DMS 273 (cell line): ENCODE measurements at regions not wholly inside any gene's neighbourhood (a gene's known extent, or its start where the extent isn't known, plus 50 kb on each side); places are given as distances from the start of the nearest gene placed in this dataset.
"Not testable (repeated sequence)": the region's sequence is repeated elsewhere in the genome, so short reads cannot be mapped to it uniquely, and the experiment has no call there.

Source experiments
- DNase-seq: peaks from one replicate; lab custom pipeline; 2025; ENCODE audit not compliant: unreplicated experiment; lab: John Stamatoyannopoulos, UW

DNA sequence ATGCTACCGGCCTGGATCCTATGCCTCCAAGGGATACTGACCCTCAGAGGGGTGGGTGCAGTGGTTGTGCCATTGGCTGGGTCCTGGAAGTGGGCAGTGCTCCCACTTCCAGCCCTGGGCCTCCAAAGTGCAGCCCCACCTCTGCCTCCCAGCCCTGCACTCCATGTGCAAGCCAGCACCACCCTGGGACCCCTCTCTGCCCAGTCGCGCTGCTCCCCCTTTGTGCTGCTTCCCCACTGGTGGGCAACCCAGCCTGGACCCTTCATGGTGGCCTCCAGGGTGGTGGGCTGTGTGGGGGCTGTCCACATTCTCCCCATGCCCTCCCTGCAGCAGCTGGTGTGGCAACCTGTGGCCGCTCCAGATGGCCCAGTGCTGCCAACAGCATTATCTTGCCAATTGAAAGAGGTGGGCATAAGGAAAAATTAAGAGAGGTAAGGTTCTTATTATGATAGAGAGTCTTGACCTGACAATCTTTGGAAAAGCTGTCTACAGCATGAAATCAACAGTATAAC, 309.7 kb downstream of the GUCY2F start:
- DNase-seq = no peak

DNA sequence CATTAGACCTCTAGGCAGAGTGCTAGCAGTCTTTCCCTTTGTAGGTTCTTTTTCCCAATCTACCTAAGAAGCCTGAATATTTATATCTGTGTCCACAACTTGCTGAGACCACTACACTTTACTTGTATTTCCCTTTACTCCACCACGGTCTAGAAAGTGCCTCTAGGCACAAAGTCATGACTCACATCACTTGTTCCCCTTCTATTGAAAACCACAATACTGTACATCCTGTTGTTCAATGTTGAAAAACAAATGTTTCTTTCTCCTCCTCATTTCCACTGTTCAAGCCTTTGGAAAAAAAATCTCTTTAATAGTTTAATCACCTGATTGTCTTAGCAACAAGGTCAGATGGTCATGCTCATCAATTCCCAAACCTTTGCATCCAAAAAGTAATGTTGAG, 326.7 kb downstream of the GUCY2F start:
- no peak for DNase-seq

DNA sequence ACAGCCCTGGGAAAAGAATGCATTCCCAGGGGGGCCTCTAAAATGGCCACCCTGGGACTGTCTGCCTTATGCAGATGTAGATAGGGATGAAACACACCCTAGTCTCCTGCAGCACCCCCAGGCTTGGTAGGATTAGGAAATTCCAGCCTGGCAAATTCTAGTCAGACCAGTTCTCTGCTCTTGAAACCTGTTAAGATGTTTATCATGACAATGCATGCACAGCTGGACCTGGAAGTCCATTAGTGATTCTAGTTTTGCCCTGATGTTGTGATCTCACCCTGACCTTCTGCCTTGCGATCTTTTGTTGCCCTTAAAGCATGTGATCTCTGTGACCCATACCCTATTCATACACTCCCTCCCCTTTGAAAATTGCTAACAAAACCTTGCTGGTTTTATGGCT, 337.7 kb downstream of the GUCY2F start:
- DNase-seq = not testable (repeated sequence)

DNA sequence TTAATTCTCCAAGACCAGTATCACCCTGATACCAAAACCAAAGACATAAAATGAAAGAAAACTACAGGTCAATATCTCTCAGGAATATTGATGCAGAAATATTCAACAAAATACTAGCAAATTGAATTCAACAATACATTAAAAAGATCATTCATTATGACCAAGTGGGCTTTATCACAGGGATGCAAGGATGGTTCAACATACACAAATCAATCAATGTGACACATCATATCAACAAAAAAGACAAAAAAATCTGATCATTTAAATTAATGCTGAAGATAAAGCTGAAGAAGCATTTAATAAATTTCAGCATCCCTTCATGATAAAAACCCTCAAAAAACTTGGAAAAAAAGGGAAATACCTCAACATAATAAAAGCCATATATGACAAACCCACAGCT, 341.4 kb downstream of the GUCY2F start:
- no peak for DNase-seq

DNA sequence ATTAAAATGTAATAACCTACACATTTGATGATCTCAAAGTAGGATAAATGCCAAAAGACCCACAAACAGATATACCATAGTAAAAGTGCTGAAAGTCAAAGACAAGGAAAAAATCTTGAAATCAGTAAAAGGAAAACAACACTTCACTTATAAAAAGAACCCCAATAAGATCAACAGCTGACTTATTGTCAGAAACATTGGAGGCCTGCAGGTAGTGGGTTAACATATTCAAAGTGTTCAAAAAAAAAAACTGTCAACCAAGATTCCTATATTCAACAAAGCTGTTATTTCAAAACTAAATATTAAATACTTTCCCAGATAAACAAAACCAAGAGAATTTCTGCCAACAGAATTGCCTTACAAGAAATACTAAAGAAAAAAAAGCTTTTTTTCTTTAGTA, 347.1 kb downstream of the GUCY2F start:
- no peak for DNase-seq

DNA sequence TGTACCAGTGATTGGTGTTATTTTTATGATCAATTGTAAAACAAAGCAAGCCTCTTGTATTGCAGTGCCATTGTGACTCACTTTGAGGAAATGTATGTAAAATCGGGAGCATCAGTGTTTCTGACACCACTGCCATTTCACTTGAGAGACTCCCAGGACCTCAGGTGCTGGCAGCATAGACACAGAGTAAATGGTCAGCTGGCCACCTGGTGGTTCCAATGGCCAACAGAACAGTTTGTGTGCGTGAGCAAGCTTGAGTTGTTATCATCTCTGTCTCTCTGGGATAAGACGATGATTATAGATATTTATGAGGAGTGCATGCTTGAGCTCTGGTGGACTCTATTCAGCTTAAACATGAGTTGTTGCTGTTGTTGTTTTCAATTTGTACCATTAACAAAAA, 356.6 kb downstream of the GUCY2F start:
- no peak for DNase-seq

DNA sequence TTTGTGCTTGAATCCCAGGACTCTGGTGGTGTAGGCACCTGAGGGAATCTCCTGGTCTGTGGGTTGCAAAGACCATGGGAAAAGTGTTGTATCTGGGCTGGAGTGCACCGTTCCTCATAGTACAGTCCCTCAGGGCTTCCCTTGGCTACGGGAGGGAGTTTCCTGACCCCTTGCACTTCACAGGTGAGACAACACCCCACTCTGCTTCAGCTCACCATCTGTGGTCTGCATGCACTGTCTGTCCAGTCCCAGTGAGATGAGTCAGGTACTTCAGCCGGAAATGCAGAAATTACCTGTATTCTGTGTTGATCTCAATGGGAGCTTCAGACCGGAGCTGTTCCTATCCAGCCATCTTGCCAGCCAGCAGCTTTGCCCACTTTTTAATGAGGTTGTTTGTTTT, 353.0 kb upstream of the IRS4 start:
- no peak for DNase-seq

DNA sequence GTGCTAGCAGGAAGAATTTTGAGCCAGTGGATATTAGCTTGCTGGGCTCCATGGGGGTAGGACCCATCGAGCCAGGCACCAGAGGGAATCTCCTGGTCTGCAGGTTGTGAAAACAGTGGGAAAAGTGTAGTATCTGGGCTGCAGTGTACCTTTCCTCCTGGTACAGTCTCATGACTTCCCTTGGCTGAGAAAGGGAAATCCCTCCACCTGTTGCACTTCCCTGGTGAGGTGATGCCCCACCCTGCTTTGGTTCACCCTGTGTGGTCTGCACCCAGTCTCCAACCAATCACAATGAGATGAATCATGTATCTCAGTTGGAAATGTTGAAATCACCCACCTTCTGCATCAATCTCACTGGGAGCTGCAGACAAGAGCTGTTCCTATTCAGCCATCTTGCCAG, 341.4 kb upstream of the IRS4 start:
- DNase-seq = no peak

DNA sequence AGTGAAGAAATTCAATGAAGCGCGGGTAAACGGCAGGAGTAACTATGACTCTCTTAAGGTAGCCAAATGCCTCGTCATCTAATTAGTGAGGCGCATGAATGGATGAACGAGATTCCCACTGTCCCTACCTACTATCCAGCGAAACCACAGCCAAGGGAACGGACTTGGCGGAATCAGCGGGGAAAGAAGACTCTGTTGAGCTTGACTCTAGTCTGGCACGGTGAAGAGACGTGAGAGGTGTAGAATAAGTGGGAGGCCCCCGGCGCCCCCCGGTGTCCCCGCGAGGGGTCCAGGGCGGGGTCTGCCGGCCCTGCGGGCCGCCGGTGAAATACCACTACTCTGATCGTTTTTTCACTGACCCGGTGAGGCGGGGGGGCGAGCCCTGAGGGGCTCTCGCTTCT, 317.8 kb upstream of the IRS4 start:
- not testable (repeated sequence) for DNase-seq

DNA sequence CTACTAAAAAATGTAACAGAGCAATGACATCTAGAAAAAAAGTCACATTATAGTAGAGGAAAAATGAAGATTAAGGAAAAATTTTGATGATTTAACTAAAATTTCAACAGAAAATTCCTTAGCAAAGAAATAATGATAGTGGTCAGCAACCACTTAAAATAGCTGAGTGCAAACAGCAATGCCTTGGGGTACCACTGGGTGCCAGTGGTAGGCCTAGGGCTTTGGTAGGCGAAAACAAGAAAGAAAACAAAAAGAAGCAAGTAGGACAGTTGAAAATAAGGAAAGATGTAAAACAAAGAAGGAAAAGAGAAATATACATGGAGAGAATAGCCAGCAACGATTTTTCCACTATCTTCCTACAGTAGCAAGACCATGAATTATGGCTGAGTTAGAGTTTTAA, 313.5 kb upstream of the IRS4 start:
- no peak for DNase-seq

DNA sequence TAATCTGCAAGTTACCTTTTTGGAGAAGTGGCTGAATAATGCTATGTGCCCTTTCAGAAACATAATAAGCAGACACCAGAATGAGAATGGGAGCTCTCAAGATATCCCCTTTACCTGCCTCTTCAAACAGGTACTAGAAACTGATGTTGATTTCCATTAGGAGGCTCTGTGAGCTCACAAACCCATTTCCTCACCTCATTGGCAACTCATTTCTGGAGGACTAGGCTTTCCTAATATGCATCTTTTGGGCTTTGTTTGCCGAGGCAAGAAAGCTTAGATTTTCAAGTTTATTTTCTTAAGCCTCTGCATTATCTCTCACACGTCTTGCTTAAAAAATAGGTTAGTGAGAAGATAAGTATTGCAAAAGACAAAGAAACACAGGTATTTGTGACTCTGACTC, 313.1 kb upstream of the IRS4 start:
- DNase-seq = no peak

DNA sequence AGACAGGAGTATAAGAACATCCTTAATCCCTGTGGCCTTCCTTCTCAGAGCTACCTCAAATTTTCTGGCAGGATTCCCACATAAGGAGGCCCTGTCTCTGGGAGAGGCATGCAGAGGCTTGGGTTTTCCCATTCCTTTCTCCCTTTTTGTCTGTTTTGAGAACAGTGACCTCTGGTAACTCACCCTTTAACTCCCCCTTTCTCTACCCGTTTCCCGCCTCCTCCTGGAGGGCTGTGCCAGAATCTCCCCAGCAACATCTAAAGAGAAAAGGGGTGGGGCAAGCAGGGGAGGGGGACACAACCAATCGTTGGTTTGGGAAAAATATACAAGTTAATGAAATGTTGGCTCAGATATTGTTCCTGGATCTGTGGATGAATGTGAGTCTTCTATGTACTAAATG, 303.7 kb upstream of the IRS4 start:
- DNase-seq = no peak

DNA sequence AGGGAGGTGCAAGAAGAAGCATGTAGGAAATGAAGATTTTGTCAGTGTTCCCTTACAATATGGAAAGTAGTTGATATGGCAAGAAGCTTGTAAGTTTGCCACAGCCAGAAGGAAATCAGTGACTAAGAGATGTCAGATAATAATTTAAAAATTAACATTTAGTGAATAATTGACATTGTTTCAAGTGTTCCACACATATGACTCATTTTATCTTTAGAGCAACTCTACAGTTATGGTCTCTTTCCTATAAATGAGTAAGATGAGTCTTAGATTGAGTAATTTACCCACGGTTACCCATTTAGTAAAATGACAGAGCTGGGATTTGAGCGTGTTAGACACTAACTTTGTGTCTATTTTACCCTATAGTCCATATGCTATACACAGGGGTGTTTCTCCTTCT, 300.3 kb upstream of the IRS4 start:
- DNase-seq = no peak

DNA sequence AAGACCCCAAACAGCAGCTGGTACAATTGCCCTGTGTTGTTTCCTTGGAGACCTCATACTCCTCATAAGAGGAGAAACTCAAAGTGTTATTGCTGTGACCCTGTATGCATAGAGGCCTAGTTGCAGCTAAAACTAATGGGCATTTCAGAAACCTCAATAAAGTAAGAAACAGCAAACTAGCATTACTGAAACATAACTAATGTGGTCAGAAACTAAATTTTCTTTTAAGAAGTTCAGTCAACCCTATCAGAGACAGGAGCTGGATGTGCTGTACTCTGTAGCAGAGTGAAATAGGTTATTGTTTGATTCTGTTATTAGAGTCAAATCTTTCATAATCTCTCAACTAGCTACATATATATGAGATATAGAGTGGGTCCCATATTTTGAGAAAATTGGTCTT, 257.5 kb upstream of the IRS4 start:
- DNase-seq = no peak

DNA sequence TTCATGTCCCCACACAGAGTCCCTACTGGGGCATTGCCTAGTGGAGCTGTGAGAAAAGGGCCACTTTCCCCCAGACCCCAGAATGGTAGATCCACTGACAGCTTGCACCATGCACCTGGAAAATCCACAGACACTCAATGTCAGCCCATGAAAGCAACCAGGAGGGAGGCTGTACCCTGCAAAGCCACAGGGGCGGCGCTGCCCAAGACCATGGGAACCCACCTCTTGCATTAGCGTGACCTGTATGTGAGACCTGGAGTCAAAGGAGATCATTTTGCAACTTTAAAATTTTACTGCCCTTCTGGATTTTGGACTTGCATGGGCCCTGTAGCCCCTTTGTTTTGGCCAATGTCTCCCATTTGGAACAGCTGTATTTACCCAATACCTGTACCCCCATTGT, 236.5 kb upstream of the IRS4 start:
- DNase-seq = not testable (repeated sequence)

DNA sequence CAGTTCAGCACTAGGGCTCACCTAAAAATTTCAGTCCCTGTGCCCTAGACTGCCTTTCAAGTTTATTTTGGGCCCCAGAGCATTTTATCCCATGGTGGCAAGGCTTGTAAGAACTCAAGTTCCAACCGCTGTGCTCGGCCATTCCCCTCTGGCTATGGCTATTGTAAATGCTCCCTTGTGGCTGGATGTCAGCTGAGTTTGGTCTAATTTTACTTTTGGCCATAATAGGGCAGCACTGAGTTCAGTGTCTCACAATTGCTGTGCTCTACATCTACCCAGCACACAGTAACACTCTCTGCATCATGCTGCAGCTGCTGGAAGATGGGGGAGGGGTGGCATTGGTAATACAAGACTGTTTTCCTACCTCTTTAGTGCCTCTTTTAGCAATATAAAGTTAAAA, 210.8 kb upstream of the IRS4 start:
- no peak for DNase-seq

DNA sequence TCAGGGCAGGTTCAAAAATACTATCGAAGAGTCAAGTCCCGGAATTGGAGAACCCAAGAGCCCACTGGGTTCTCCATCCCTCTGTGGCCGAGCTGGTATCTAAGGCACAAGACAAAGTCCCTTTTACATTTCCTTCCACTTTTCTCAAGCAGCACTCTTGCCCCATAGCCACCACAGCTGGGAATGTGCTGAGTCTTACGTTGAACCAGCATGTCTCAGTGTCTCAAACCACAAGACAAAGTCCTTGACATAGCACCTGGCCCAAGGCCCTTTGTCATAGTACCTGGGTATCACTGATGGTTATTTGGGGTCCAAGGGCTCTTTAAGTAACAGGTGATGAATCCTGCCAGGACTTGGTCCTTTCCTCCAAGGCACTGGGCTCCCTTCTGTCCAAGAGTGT, 210.2 kb upstream of the IRS4 start:
- DNase-seq = no peak

DNA sequence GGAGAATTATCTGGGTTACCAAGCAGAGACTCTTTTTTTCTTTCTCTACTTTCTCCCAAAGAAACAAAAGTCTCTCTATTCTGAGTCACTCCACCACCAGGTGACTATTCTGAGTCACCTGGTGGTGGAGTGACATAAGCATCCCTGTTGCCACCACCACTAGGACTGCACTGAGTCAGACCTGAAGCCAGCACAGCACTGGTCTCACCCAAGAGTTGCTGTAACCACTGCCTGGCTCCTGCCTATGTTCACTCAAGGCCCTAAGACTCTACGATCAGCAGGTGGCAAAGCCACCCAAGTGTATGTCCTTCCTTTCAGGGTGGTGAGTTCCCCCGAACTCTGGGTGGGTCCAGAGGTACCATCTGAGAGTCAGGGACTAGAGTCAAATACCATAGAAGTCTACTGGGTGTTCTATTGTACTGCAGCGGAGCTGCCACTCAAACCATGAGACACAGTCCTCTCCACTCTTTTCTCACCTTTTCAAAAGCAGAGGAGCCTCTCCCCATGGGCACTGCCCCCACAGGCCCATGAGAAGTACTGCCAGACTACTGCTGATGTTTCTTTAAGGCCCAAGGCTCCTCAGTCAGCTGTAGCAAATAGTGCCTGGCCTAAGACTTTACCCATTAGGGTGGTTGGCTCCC, 209.6 kb upstream of the IRS4 start:
- no peak for DNase-seq

DNA sequence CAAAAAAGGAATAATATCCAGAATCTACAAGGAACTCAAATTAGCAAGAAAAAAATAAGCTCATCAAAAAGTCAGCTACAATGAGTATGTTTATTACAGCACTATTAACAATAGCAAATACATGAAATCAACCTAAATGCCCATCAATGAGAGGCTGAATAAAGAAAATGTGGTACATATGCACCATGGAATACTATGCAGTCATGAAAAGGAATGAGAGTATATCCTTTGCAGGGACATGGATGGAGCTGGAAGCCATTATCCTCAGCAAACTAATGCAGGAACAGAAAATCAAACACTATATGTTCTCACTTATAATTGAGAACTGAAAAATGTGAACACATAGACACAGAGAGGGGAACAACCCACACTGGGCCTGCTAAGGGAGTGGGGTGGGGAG, 178.4 kb upstream of the IRS4 start:
- DNase-seq = no peak

DNA sequence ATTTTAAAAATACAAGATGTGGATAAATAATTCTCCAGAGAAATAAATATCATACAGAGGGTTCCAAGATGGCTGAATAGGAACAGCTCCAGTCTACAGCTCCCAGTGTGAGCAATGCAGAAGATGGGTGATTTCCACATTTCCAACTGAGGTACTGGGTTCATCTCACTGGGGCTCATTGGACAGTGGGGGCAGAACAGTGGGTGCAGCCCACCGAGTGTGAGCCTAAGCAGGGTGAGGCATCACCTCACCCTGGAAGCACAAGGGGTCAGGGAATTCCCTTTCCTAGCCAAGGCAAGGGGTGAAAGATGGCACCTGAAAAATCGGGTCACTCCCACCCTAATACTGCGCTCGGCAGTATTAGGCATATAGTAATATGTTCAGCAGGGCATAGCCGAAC, 167.5 kb upstream of the IRS4 start:
- DNase-seq = not testable (repeated sequence)

DNA sequence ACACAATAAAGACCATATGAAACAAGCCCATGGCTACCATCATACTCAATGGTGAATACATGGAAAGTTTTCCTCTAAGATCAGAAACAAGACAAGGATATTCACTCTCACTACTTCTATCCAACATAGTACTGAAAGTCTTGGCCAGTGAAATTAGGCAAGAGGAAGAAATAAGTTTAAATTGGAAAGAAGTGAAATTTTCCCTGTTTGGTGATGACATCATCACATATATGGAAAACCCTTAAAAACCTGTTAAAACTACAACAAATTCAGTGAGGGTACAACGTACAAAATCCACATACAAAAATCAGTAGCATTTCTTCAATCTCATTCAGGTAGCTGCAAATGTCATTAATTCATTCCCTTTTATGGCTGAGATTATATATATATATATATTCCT, 164.0 kb upstream of the IRS4 start:
- no peak for DNase-seq

DNA sequence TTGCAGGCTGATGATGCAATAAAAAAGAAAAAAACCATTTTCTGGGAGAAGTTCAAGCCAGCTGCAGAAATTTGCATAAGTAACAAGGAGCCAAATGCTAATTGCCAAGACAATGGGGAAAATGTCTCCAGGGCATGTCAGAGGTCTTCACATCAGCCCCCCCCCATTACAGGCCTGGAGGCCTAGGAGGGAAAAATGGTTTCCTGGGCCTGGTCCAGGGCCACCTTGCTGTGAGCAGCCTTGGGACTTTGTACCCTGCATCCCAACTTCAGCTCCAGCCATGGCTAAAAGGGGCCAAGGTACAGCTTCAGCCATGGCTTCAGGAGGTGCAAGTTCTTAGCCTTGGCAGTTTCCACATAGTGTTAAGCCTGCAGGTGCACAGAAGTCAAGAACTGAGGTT, 160.0 kb upstream of the IRS4 start:
- DNase-seq = not testable (repeated sequence)

DNA sequence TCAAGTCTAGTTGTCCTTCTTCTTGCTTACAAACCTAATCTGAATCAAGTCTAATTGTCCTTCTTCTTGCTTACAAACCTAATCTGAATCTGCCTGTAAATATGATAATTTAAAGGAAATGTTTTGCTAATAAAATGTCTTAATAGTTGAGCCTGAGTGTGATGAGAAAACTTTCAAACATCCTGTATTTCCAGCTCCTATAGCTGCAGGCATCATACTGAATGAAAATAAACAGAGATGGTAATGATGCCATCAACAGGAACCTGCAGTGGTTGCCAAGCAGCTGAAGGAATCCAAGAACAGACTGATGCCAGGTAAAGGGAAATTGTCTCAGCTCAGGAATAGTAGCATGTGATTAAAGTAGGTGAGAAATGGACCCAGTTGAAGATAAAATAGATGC, 156.1 kb upstream of the IRS4 start:
- no peak for DNase-seq

DNA sequence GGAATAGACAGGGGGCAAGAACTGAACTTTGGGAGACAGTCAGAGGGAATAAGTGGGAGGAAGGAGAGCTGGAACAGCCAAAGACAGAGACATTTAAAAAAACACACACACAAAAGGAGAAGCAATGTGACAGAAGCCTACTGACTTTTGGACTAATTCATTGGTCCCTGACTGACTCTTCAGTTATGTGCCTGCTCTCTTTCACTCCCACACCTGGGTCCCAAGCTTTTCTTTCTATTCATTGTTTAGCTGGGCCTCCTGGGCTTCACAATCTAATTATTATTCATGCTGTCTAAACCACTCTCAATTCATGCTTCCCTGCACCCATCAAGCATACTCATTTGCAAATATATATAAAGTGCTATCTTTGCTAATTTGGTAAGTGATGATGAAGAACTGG, 139.2 kb upstream of the IRS4 start:
- DNase-seq = no peak
